ENCODE measurements at regions not wholly inside any gene's neighbourhood (a gene's known extent, or its start where the extent isn't known, plus 50 kb on each side); places are given as distances from the start of the nearest gene placed in this dataset.

GRCh38 chr3:174409086-174409743 lies 449.9 kb upstream of the NAALADL2 start (continued):
- TF ChIP-seq TCF12 (IDR thresholded peaks at IDR 0.05): no peak
- TF ChIP-seq USF1 (IDR thresholded peaks at IDR 0.05; ENCODE audit: borderline replicate concordance, low read depth): no peak
- TF ChIP-seq RCOR1 (IDR thresholded peaks at IDR 0.05; ENCODE audit: low read length): no peak
- TF ChIP-seq POLR2AphosphoS5 (IDR thresholded peaks at IDR 0.05; ENCODE audit: low read depth, low read length): no peak
- no peak for TF ChIP-seq RAD21 (IDR thresholded peaks at IDR 0.05; ENCODE audit: low read length)
- no peak for TF ChIP-seq GABPA (IDR thresholded peaks at IDR 0.05; ENCODE audit: low read depth)
- no peak for TF ChIP-seq JUND (IDR thresholded peaks at IDR 0.05)

DNA sequence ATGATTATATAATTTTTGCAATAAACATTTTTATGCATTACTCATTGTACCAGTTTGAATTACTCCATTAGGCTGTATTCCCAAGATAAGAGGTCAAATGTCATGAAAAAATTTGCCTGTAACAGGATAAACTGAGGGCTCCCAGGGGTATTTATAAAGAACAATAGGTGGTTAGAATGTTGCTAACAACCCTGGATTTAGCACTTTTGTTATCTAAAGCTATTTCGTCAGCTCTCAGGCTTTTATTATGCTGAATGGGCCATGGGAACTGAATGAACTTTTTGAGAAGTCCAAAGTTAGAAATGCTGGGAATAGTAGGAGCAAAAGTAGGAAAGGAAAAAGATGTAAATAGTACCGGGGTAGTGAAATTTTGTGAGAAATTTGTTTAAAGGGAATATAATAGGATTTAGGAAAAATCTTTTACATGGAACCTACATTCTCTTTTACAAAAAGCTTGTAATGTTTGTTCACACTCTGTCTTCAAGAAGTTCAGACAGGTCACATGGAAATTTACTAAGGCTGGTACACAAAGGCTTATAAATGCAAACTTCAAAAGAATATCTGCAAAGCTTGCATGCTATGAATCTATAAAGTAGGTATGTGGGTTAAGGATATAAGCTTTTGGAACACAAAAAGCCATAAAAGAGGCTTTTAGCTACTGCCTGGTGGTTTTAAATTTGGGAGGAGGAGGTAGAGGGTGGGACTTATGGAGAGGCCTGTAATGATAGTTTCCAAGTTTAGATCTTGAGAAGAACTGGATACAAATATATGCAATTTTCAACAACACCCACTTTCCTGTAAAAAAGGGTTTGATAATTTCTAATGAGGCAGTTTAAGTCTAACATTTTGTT lies 445.8 kb upstream of the NAALADL2 start:
- Histone ChIP-seq H3F3A (replicated peaks; ENCODE audit: insufficient read depth) (no peaks in the 10 kb centered on the region), H3K9me3 (no peaks in the 10 kb centered on the region), H4K20me1 (ENCODE audit: insufficient read depth) (no peaks in the 10 kb centered on the region), H3K9ac (no peak overlapping the region), H3K36me3 (replicated peaks in 1 of 2; ENCODE audit: control insufficient read depth in 1 of 2, insufficient read depth in 2 of 2, low read length in 1 of 2) (no peaks in the 10 kb centered on the region), H3K9me2 (no peaks in the 10 kb centered on the region), H3K79me2 (ENCODE audit: insufficient read depth) (no peaks in the 10 kb centered on the region), H3K4me3 (ENCODE audit: low read depth in 2 of 2, low read length in 1 of 2) (no peak overlapping the region), H3K4me2 (no peak overlapping the region), H3K27me3 (ENCODE audit: insufficient read depth) (no peaks in the 10 kb centered on the region), H2AFZ (ENCODE audit: low read depth) (no peak overlapping the region), H3K4me1 (ENCODE audit: control insufficient read depth in 1 of 2, insufficient read depth in 2 of 2, low read depth in 1 of 2, low read length in 1 of 2) (peaks cover 0 to 2% of the 10 kb centered on the region in 2 experiments; a peak in 2 of 4 replicates), H3K27ac (ENCODE audit: low read depth in 2 of 2, low read length in 1 of 2) (no peak overlapping the region)
- CTCF ChIA-PET: interaction anchor here (0.8 kb wide), 1 partner anchor 15 kb away, joined by 3 read pairs; no protein-coding TSS in a partner anchor
- no peak for DNase-seq
- POLR2A ChIA-PET: no interaction called here
- WGBS (ENCODE audit: low lambda C conversion rate): 45% methylated on average over 2 of the region's 2 CpGs
- TF ChIP-seq RCOR1 (IDR thresholded peaks at IDR 0.05; ENCODE audit: low read length) (no peak), FOSL2 (IDR thresholded peaks at IDR 0.05; ENCODE audit: borderline replicate concordance, low read depth) (no peak), YY1 (IDR thresholded peaks at IDR 0.05; ENCODE audit: low read depth) (no peak), USF2 (IDR thresholded peaks at IDR 0.05; ENCODE audit: borderline replicate concordance, low read depth, low read length) (no peak), RAD21 (IDR thresholded peaks at IDR 0.05; ENCODE audit: low read length) (no peak), NFIC (IDR thresholded peaks at IDR 0.05; ENCODE audit: borderline replicate concordance) (no peak), FOXM1 (IDR thresholded peaks at IDR 0.05; ENCODE audit: low read depth) (no peak), REST (IDR thresholded peaks at IDR 0.05; ENCODE audit: low read depth, low read length) (no peak), TAF1 (IDR thresholded peaks at IDR 0.05; ENCODE audit: borderline replicate concordance, low read depth, low read length) (no peak), TCF12 (IDR thresholded peaks at IDR 0.05) (no peak), RFX5 (IDR thresholded peaks at IDR 0.05; ENCODE audit: low read length) (no peak), SMC3 (IDR thresholded peaks at IDR 0.05; ENCODE audit: low read depth, low read length) (no peak), SIN3A (IDR thresholded peaks at IDR 0.05; ENCODE audit: borderline replicate concordance, low read depth, low read length) (no peak), USF1 (IDR thresholded peaks at IDR 0.05; ENCODE audit: borderline replicate concordance, low read depth) (no peak), FOXJ3 (CRISPR knock-in tag; IDR thresholded peaks at IDR 0.05) (no peak), ELF1 (IDR thresholded peaks at IDR 0.05) (no peak)
- TF ChIP-seq, protein P1, sequence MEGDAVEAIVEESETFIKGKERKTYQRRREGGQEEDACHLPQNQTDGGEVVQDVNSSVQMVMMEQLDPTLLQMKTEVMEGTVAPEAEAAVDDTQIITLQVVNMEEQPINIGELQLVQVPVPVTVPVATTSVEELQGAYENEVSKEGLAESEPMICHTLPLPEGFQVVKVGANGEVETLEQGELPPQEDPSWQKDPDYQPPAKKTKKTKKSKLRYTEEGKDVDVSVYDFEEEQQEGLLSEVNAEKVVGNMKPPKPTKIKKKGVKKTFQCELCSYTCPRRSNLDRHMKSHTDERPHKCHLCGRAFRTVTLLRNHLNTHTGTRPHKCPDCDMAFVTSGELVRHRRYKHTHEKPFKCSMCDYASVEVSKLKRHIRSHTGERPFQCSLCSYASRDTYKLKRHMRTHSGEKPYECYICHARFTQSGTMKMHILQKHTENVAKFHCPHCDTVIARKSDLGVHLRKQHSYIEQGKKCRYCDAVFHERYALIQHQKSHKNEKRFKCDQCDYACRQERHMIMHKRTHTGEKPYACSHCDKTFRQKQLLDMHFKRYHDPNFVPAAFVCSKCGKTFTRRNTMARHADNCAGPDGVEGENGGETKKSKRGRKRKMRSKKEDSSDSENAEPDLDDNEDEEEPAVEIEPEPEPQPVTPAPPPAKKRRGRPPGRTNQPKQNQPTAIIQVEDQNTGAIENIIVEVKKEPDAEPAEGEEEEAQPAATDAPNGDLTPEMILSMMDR (IDR thresholded peaks at IDR 0.05): no peak
